H9 (cell line): ENCODE measurements at regions not wholly inside any gene's neighbourhood (a gene's known extent, or its start where the extent isn't known, plus 50 kb on each side); places are given as distances from the start of the nearest gene placed in this dataset.

ENCODE experiments used
- DNase-seq: peaks from one replicate; pipeline ENCODE4 v3.0.0-alpha.2; 2017
- H2AFZ ChIP-seq: one replicate; pipeline ENCODE4 v1.6.1; 2013; ENCODE audit warnings: mild to moderate bottlenecking, low read length, control low read depth, moderate library complexity
- H2AK5ac ChIP-seq: 2 replicates; pipeline ENCODE4 v1.6.1; 2013; ENCODE audit warnings: low read length, control low read depth, mixed read lengths; ENCODE audit not compliant: insufficient read length
- H2BK120ac ChIP-seq: one replicate; pipeline ENCODE4 v1.6.1; 2013; ENCODE audit warnings: low read depth, mild to moderate bottlenecking, low read length, control low read depth, inconsistent platforms; ENCODE audit not compliant: poor library complexity, severe bottlenecking
- H2BK12ac ChIP-seq: 2 replicates; pipeline ENCODE4 v1.6.1; 2013; ENCODE audit warnings: low read length, control low read depth, mixed read lengths, low read depth; ENCODE audit not compliant: insufficient read length
- H2BK15ac ChIP-seq: 2 replicates; pipeline ENCODE4 v1.6.1; 2013; ENCODE audit warnings: low read depth, low read length, control low read depth
- H2BK20ac ChIP-seq: one replicate; pipeline ENCODE4 v1.6.1; 2013; ENCODE audit warnings: low read depth, mild to moderate bottlenecking, low read length, control low read depth, inconsistent platforms; ENCODE audit not compliant: poor library complexity, severe bottlenecking
- H2BK5ac ChIP-seq: 2 replicates; pipeline ENCODE4 v1.6.1; 2013; ENCODE audit warnings: low read length, control low read depth, mixed read lengths; ENCODE audit not compliant: insufficient read length
- H3K14ac ChIP-seq: 2 replicates; pipeline ENCODE4 v1.6.1; 2013; ENCODE audit warnings: low read length, control low read depth; ENCODE audit not compliant: insufficient read depth
- H3K18ac ChIP-seq: 2 replicates; pipeline ENCODE4 v1.6.1; 2013; ENCODE audit warnings: low read depth, mild to moderate bottlenecking, mixed read lengths, low read length, control low read depth; ENCODE audit not compliant: insufficient read length
- H3K23ac ChIP-seq: 2 replicates; pipeline ENCODE4 v1.6.1; 2013; ENCODE audit warnings: low read length, control low read depth, mixed read lengths, low read depth; ENCODE audit not compliant: insufficient read length
- H3K23me2 ChIP-seq: 2 replicates; pipeline ENCODE4 v1.6.1; 2013; ENCODE audit warnings: low read depth, mild to moderate bottlenecking, mixed read lengths, low read length, control low read depth; ENCODE audit not compliant: insufficient read length, poor library complexity, severe bottlenecking
- H3K27ac ChIP-seq: 2 replicates; pipeline ENCODE4 v1.5.1; 2013; ENCODE audit warnings: low read length, control low read depth, mixed read lengths, low read depth; ENCODE audit not compliant: insufficient read length
- H3K27me3 ChIP-seq: 2 replicates; pipeline ENCODE4 v1.6.1; 2013; ENCODE audit warnings: low read length, control low read depth, inconsistent platforms; ENCODE audit not compliant: insufficient read depth
- H3K4ac ChIP-seq: 2 replicates; pipeline ENCODE4 v1.6.1; 2013; ENCODE audit warnings: low read depth, mild to moderate bottlenecking, control low read depth, inconsistent platforms, low read length, moderate library complexity
- H3K4me1 ChIP-seq: 2 replicates; pipeline ENCODE4 v1.6.1; 2013; ENCODE audit warnings: low read length, control low read depth, inconsistent platforms; ENCODE audit not compliant: insufficient read depth
- H3K4me2 ChIP-seq: 2 replicates; pipeline ENCODE4 v1.6.1; 2013; ENCODE audit warnings: low read length, control low read depth, mixed read lengths; ENCODE audit not compliant: insufficient read length, insufficient read depth
- H3K56ac ChIP-seq: 2 replicates; pipeline ENCODE4 v1.6.1; 2013; ENCODE audit warnings: low read depth, mild to moderate bottlenecking, mixed read lengths, low read length, control low read depth; ENCODE audit not compliant: insufficient read length
- H3K79me1 ChIP-seq: 2 replicates; pipeline ENCODE4 v1.6.1; 2013; ENCODE audit warnings: low read depth, mild to moderate bottlenecking, moderate library complexity, low read length, control low read depth, inconsistent platforms; ENCODE audit not compliant: insufficient read depth, poor library complexity, severe bottlenecking
- H3K79me2 ChIP-seq: 2 replicates; pipeline ENCODE4 v1.6.1; 2013; ENCODE audit warnings: low read length, control low read depth, inconsistent platforms; ENCODE audit not compliant: insufficient read depth
- H3K9ac ChIP-seq: 2 replicates; pipeline ENCODE4 v1.6.1; 2013; ENCODE audit warnings: low read length, control low read depth, mixed read lengths; ENCODE audit not compliant: insufficient read length; ENCODE audit errors: extremely low read depth
- H3K9me3 ChIP-seq: one replicate; pipeline ENCODE4 v1.6.1; 2013; ENCODE audit warnings: low read depth, low read length, inconsistent platforms; ENCODE audit not compliant: control insufficient read depth
- H3T11ph ChIP-seq: one replicate; pipeline ENCODE4 v1.6.1; 2013; ENCODE audit warnings: mild to moderate bottlenecking, low read length, control low read depth, inconsistent platforms
- H4K20me1 ChIP-seq: one replicate; pipeline ENCODE4 v1.6.1; 2013; ENCODE audit not compliant: control insufficient read depth, insufficient read length, insufficient read depth
- H4K5ac ChIP-seq: 2 replicates; pipeline ENCODE4 v1.6.1; 2013; ENCODE audit warnings: low read depth, mild to moderate bottlenecking, mixed read lengths, low read length, control low read depth; ENCODE audit not compliant: insufficient read length
- H4K8ac ChIP-seq: replicated peaks from 2 replicates; pipeline ENCODE4 v1.6.1; 2013; ENCODE audit warnings: low read length, control low read depth, mixed read lengths, low read depth; ENCODE audit not compliant: insufficient read length
- H4K91ac ChIP-seq: 2 replicates; pipeline ENCODE4 v1.6.1; 2013; ENCODE audit warnings: low read depth, mild to moderate bottlenecking, moderate library complexity, mixed read lengths, low read length, control low read depth; ENCODE audit not compliant: insufficient read length
- H3K27ac Mint-ChIP-seq, 3 experiments: 2 replicates in 2 of 3; 3 replicates in 1 of 3; pipeline ENCODE4 v1.8.0; 2020 to 2021; ENCODE audit warnings: mixed read lengths in 3 of 3, mild to moderate bottlenecking in 1 of 3, moderate library complexity in 1 of 3
- H3K27me3 Mint-ChIP-seq: 2 replicates; pipeline ENCODE4 v1.8.0; 2021; ENCODE audit warnings: low read depth, mild to moderate bottlenecking, moderate library complexity, mixed read lengths
- H3K36me3 Mint-ChIP-seq, 3 experiments: 2 replicates in 2 of 3; 3 replicates in 1 of 3; pipeline ENCODE4 v1.8.0; 2020 to 2021; ENCODE audit warnings: low read depth in 3 of 3, mixed read lengths in 3 of 3; ENCODE audit not compliant: insufficient read depth in 1 of 3
- H3K4me1 Mint-ChIP-seq, 2 experiments: 2 replicates each; pipeline ENCODE4 v1.8.0; 2020; ENCODE audit warnings: mixed read lengths in 2 of 2
- H3K4me3 Mint-ChIP-seq, 2 experiments: 2 replicates in 1 of 2; 3 replicates in 1 of 2; pipeline ENCODE4 v1.8.0; 2020 to 2021; ENCODE audit warnings: mild to moderate bottlenecking in 2 of 2, mixed read lengths in 2 of 2, moderate library complexity in 1 of 2
- H3K9me3 Mint-ChIP-seq, 2 experiments: 2 replicates in 1 of 2; 3 replicates in 1 of 2; pipeline ENCODE4 v1.8.0; 2020; ENCODE audit warnings: mild to moderate bottlenecking in 2 of 2, mixed read lengths in 2 of 2, moderate library complexity in 1 of 2
- CTCF ChIP-seq: fragments of 200-600 bp; sonication (generic); conservative IDR thresholded peaks from 3 replicates; pipeline ENCODE4 v1.8.0; 2021; ENCODE audit warnings: antibody characterized with exemption, mild to moderate bottlenecking
- WGBS: extraction: QIAGEN DNeasy Blood & Tissue Kit; methylation state at CpG from one replicate; pipeline ENCODE4 v1.1.7; 2013; ENCODE audit warnings: missing lambda C conversion rate, low lambda C conversion rate, mixed read lengths; ENCODE audit not compliant: insufficient read length; ENCODE audit errors: extremely low coverage; 5-methylcytosine and 5-hydroxymethylcytosine counted together

GRCh38 chr1:36652586-36652985 is 169.9 kb upstream of the CSF3R start:
- Histone ChIP-seq H3K23me2 (no peaks in the 10 kb centered on the region), H3K79me2 (no peaks in the 10 kb centered on the region), H3K4me2 (no peak overlapping the region), H3K27me3 (no peaks in the 10 kb centered on the region), H3K4ac (no peak overlapping the region), H3K23ac (no peak overlapping the region), H3K9me3 (no peaks in the 10 kb centered on the region), H3K14ac (no peak overlapping the region), H3K27ac (no peak overlapping the region), H2BK12ac (no peak overlapping the region), H3K79me1 (no peaks in the 10 kb centered on the region), H3K9ac (no peak overlapping the region), H2BK20ac (no peak overlapping the region), H4K8ac (no peak overlapping the region), H4K91ac (no peak overlapping the region), H2BK120ac (no peak overlapping the region), H2BK5ac (no peak overlapping the region), H4K20me1 (no peaks in the 10 kb centered on the region), H2AK5ac (no peak overlapping the region), H2AFZ (no peak overlapping the region), H3K4me1 (no peaks in the 10 kb centered on the region), H4K5ac (no peak overlapping the region), H3K56ac (no peak overlapping the region), H2BK15ac (no peak overlapping the region), H3K18ac (no peak overlapping the region), H3T11ph (no peak overlapping the region)
- WGBS, result no CpG with 5 or more reads among the region's 2 CpGs
- Mint-ChIP-seq H3K36me3 (no peaks in the 10 kb centered on the region), H3K4me3 (no peak overlapping the region; a peak in 1 of 5 replicates), H3K4me1 (peaks cover 7 to 10% of the 10 kb centered on the region in 2 experiments; a peak in 3 of 4 replicates), H3K27me3 (peaks cover 22% of the 10 kb centered on the region), H3K27ac (no peak overlapping the region; a peak in 1 of 7 replicates), H3K9me3 (no peaks in the 10 kb centered on the region)
- DNase-seq, result no peak
- no peak for TF ChIP-seq CTCF
